ENCODE measurements at regions not wholly inside any gene's neighbourhood (a gene's known extent, or its start where the extent isn't known, plus 50 kb on each side); places are given as distances from the start of the nearest gene placed in this dataset.

GRCh38 chr12:123033392-123034021 lies 53.0 kb downstream of the ARL6IP4 start:
- H3K4me1 ChIP-seq (replicated peaks in 1 of 4; ENCODE audit: control insufficient read depth in 3 of 4, insufficient read depth in 4 of 4, low read length in 3 of 4) = no peaks in the 10 kb centered on the region

More at GRCh38 chr12:123033392-123034021, 53.0 kb downstream of the ARL6IP4 start:
- H3K23ac ChIP-seq (ENCODE audit: insufficient read length) = no peak overlapping the region
- H2BK20ac ChIP-seq (ENCODE audit: low read length) = no peak overlapping the region
- no peak overlapping the region for H2BK12ac ChIP-seq (ENCODE audit: low read depth, low read length)
- H3K9me3 ChIP-seq (ENCODE audit: insufficient read depth in 2 of 2, low read depth in 1 of 2, low read length in 1 of 2) = no peaks in the 10 kb centered on the region
- H3K79me2 ChIP-seq (ENCODE audit: control insufficient read depth in 1 of 2, insufficient read depth in 2 of 2, low read length in 2 of 2) = no peaks in the 10 kb centered on the region
- H2BK120ac ChIP-seq (replicated peaks; ENCODE audit: low read depth, low read length) = no peak overlapping the region
- no peak overlapping the region for H3K4me2 ChIP-seq (ENCODE audit: insufficient read depth in 1 of 2, low read depth in 2 of 2, low read length in 2 of 2)
- H4K91ac ChIP-seq (replicated peaks; ENCODE audit: insufficient read length, low read length) = no peak overlapping the region
- H3K56ac ChIP-seq (replicated peaks; ENCODE audit: insufficient read length, low read depth, low read length) = no peak overlapping the region
- H3K4ac ChIP-seq (replicated peaks; ENCODE audit: insufficient read length, low read depth, low read length) = no peak overlapping the region
- H3K23me2 ChIP-seq (ENCODE audit: low read depth, low read length) = no peaks in the 10 kb centered on the region
- H2BK15ac ChIP-seq (ENCODE audit: low read length) = no peak overlapping the region
- H3K27me3 ChIP-seq (replicated peaks in 1 of 4; ENCODE audit: control insufficient read depth in 3 of 4, extremely low read depth in 1 of 4, insufficient read depth in 3 of 4, low read length in 3 of 4) = no peaks in the 10 kb centered on the region
- H4K8ac ChIP-seq (ENCODE audit: extremely low read depth, insufficient read depth, low read length) = no peak overlapping the region
- POLR2A ChIA-PET (ENCODE audit: partially characterized antibody) = interaction anchor here (1.0 to 1.5 kb wide), 2 partner anchors 10 to 199 kb away, joined by 5 to 6 read pairs; partner anchors contain the start of genes MPHOSPH9 and MTRFR
- CTCF ChIA-PET (ENCODE audit: partially characterized antibody) = interaction anchor here (1.1 to 3.4 kb wide), 3 partner anchors 10 to 33 kb away, joined by 3 to 16 read pairs (median 6); no protein-coding TSS in a partner anchor
- H2BK5ac ChIP-seq (ENCODE audit: low read depth, low read length) = peak overlapping the region; percentile 4; the same call in 1 of the 2 replicates
- no peak overlapping the region for H3K4me3 ChIP-seq (ENCODE audit: extremely low read depth in 1 of 4, insufficient read depth in 2 of 4, low read depth in 3 of 4, low read length in 4 of 4)
- no peaks in the 10 kb centered on the region for H3K36me3 ChIP-seq (ENCODE audit: control insufficient read depth in 2 of 4, insufficient read depth in 4 of 4, low read length in 3 of 4)
- DNase-seq (ENCODE audit: low read depth in 1 of 2, low spot score in 2 of 2) (no peak), FAIRE-seq (no peak)
- no peak overlapping the region for H2AK5ac ChIP-seq (ENCODE audit: low read depth, low read length)
- peaks cover 0 to 3% of the 10 kb centered on the region in 2 experiments for H4K20me1 ChIP-seq (replicated peaks in 1 of 2; ENCODE audit: control insufficient read depth in 1 of 2, insufficient read depth in 2 of 2, low read length in 2 of 2)
- H3K14ac ChIP-seq (ENCODE audit: insufficient read length) = no peak overlapping the region
- no peak overlapping the region for H3K18ac ChIP-seq (ENCODE audit: extremely low read depth, low read length)
- H3K9ac ChIP-seq (replicated peaks in 1 of 4; ENCODE audit: extremely low read depth in 1 of 4, low read depth in 3 of 4, low read length in 3 of 4) = no peak overlapping the region
- H4K5ac ChIP-seq (ENCODE audit: insufficient read length, low read depth, low read length) = no peak overlapping the region
- H2AFZ ChIP-seq (ENCODE audit: low read length) = no peak overlapping the region
- TF ChIP-seq RXRA (IDR thresholded peaks at IDR 0.05; ENCODE audit: insufficient read depth, low read depth, low read length) (no peak), TBP (IDR thresholded peaks at IDR 0.05; ENCODE audit: low read depth, low read length) (no peak)
- no peak overlapping the region for H3K27ac ChIP-seq (ENCODE audit: low read depth, low read length)
- 94% methylated on average over 3 of the region's 3 CpGs; no CpG with 5 or more reads in 1 of the 2 experiments for WGBS, 2 experiments (ENCODE audit: extremely low coverage in 1 of 2, insufficient coverage in 1 of 2, insufficient read length in 1 of 2, insufficient replicate concordance in 2 of 2, low coverage in 1 of 2, low lambda C conversion rate in 2 of 2, missing lambda C conversion rate in 1 of 2)
- H3K79me1 ChIP-seq (ENCODE audit: low read depth, low read length) = no peaks in the 10 kb centered on the region
